Stimulated activated CD4-positive, alpha-beta T cell treated with anti-CD3 and anti-CD28 coated beads, TNF-alpha, amount 100 ng/mL, for 48 hours (primary cell): ENCODE measurements at regions not wholly inside any gene's neighbourhood (a gene's known extent, or its start where the extent isn't known, plus 50 kb on each side); places are given as distances from the start of the nearest gene placed in this dataset.
"Not testable (repeated sequence)": the region's sequence is repeated elsewhere in the genome, so short reads cannot be mapped to it uniquely, and the experiment has no call there.

Experiments used
- DNase-seq, 3 donors: peaks; one replicate each; pipeline ENCODE4 v3.0.0-alpha.2; 2020; ENCODE audit warnings: low read depth in 3 of 3

GRCh38 chr11:129503646-129504045 lies 128.0 kb downstream of the BARX2 start:
- no peak for DNase-seq

- DNase-seq: no peak
Measured at GRCh38 chr11:129505266-129505665, 129.6 kb downstream of the BARX2 start.

DNA sequence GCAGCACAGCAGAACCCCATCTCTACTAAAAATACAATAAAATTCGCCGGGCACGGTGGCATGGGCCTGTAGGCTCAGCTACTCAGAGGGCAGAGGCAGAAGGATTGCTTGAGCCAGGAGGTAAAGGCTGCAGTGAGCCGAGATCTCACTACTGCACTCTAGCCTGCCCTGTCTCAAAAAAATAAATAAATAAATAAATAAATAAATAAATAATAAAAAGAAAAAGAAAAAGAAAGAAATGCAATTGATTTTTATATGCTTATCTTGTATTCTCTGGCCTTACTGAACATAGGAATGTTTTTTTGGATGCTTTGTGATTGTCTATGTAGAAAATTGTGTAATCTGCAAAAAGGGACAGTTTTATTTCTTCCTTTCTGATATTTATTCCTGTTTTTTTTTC lies 132.5 kb downstream of the BARX2 start:
- no peak for DNase-seq

- no peak for DNase-seq
Measured at GRCh38 chr11:129528296-129528695, 152.6 kb downstream of the BARX2 start.

- no peak for DNase-seq
Measured at GRCh38 chr11:129530154-129530895, 154.7 kb downstream of the BARX2 start.

- DNase-seq: no peak
Measured at GRCh38 chr11:129533395-129533794, 157.7 kb downstream of the BARX2 start.

DNA sequence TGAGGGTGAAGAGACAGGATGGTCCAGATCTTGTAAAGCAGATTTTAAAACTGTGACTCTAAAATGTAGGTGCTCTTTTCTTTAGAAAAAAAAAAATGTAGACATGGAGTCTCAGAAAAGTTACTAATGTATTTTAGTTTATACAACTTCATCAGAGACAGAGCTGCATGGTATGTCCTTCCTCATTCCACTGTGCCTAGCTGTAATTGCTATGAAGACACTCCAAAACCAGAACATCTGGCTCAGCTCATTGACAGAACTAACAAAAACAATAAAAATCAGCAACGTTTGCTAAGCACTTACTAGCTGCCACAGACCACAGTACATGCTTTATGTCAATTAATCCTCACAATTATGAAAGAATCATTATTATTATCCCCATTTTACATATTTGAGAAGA lies 160.7 kb downstream of the BARX2 start:
- DNase-seq: no peak

DNA sequence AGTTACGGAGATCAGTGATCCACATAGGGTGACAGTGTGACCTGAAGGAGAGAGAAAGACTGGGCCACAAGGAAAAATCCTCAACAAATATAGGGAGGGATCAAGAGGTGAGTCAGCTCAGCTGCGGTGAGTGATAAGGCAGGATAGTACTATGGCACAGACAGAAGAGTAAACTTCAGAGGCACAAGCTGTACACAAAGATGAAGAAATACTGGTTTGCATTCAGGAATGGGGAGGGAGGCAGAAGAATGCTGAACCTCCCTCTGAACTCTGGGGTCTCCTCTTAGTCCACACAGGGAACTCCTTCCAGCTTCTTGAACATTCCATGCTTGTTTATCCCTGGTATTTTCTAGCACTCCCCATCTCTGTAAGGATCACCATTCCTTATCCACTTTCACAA lies 162.7 kb downstream of the BARX2 start:
- no peak for DNase-seq

GRCh38 chr11:129543515-129544290 lies 168.1 kb downstream of the BARX2 start:
- no peak for DNase-seq

DNA sequence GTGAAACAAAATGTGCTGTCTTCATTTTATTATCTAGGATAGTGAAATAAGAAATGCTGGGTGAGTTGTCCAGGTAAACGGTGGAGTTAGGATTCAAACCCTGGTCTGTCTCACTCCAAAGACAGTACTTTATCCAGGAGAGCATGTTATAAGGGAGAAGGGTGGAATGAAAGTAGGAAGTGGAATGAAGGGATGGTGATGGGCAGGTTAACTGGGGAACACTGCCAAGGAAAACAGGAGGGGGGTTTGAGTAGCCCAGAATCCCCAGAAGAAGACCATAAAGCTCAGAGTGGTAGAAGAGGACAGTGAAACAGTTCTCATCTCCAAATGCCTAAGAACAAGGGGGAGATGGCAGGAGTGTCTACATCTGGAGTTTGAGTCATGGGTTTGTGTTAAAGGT lies 169.0 kb downstream of the BARX2 start:
- no peak for DNase-seq

- no peak for DNase-seq
Measured at GRCh38 chr11:129546266-129546665, 170.6 kb downstream of the BARX2 start.

- DNase-seq: no peak
Measured at GRCh38 chr11:129557421-129557820, 181.8 kb downstream of the BARX2 start.

DNA sequence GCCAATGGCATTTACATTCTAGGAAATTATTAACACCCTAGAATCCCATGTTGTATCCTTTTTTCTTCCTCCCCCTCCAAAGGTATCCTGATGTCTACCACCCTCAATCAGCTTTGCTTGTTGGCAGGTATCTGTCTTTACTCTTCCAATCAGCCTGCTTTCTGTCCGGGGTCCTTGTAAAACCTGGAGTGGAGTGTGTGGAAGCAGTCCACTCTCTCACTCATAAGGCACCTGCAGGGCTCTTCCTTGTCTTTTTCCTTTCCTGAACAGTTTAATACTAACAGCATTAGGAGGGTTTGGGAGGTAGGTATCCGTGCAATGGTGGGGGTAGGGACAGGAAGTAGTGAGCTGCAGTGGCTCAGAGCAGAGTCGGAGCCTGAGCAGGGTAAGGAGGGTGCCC lies 193.4 kb downstream of the BARX2 start:
- no peak for DNase-seq

GRCh38 chr11:129572667-129573066 lies 197.0 kb downstream of the BARX2 start:
- not testable (repeated sequence) for DNase-seq

DNA sequence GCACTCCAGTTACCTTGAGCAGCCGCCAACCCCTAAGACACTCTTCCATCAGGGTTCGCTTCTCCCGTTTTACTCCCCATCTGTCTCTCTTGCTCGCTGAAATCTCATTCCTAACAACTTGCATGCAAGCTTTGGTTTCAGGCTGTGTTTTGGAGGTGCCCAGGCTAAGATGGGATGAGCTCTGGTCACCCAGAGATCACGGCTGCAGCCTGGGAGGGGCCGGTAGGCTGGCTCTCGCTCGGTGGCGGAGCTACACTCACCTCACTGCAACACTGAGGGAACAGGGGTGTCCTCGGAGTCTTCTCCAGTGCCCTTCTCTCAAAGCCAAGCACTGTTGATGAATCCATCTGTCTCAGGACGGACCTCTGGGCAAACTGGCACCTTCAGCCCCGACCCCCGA lies 197.5 kb downstream of the BARX2 start:
- DNase-seq: no peak

GRCh38 chr11:129574431-129574830 lies 198.8 kb downstream of the BARX2 start:
- DNase-seq: no peak

DNA sequence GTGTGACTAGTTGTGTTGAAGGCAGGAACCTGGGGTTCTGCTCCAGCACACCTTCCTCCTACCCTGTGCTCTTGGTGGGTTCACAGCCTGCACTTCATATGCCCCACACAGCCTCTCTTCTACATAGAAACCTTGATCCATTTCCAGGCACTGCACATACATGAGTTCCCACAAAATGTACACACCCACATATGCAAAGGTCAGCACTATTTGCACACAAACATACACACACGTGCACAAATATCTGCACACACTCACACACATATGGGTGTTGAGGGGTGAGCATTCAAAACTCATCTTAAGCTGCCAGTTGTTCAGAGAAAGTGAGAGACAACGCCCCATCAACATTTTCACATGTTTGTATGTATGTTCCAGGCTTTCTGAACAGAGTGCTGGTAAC lies 201.0 kb downstream of the BARX2 start:
- no peak for DNase-seq

DNA sequence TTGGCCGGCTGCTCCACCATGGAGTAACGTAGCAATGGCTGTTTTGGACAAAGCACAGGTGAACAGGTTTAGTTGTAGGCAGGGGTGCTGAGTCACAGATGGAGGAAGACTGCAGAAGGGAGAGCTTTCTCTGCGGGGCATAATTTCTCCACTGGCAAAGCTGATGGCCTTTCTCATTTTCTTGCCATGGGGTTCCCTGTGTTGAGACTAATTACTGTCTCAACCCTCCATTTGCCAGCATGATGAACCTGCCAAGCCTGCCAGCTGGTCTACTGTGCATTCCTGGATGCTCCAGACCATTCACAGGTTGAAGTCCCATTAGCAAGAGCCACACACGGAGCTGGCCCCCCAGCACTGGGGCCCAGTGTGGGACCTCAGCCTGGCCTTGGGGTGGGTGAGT lies 202.4 kb downstream of the BARX2 start:
- DNase-seq: no peak

- DNase-seq: no peak
Measured at GRCh38 chr11:129580278-129580677, 204.6 kb downstream of the BARX2 start.

- no peak for DNase-seq
Measured at GRCh38 chr11:129584316-129584715, 208.7 kb downstream of the BARX2 start.

GRCh38 chr11:129589190-129589860 lies 213.7 kb downstream of the BARX2 start:
- no peak for DNase-seq

- DNase-seq: no peak
Measured at GRCh38 chr11:129590030-129590752, 214.5 kb downstream of the BARX2 start.
